Esophagus squamous epithelium (tissue), 5 donors: ENCODE measurements at regions not wholly inside any gene's neighbourhood (a gene's known extent, or its start where the extent isn't known, plus 50 kb on each side); places are given as distances from the start of the nearest gene placed in this dataset.

ENCODE experiments used
- DNase-seq: peaks from one replicate; lab custom pipeline; 2025; lab: John Stamatoyannopoulos, UW
- H3K27ac ChIP-seq, 4 donors: fragments of 200-600 bp; sonication (generic); one replicate each; pipeline ENCODE4 v1.5.1; 2016 to 2019; ENCODE audit warnings: mild to moderate bottlenecking in 1 of 4
- H3K27me3 ChIP-seq, 4 donors: fragments of 200-600 bp; sonication (generic); 1 replicate in 3 of 4; 2 replicates in 1 of 4; pipeline versions ENCODE4 v1.5.1 to v1.6.0; 2017 to 2021; ENCODE audit warnings: antibody characterized with exemption in 1 of 4
- H3K36me3 ChIP-seq, 3 donors: fragments of 200-600 bp; sonication (generic); one replicate each; pipeline ENCODE4 v1.5.1; 2016 to 2019
- H3K4me1 ChIP-seq, 3 donors: fragments of 200-600 bp; sonication (generic); one replicate each; pipeline ENCODE4 v1.5.1; 2017 to 2019
- H3K4me3 ChIP-seq, 4 donors: fragments of 200-600 bp; sonication (generic); 1 replicate in 3 of 4; 2 replicates in 1 of 4; pipeline ENCODE4 v1.5.1; 2016 to 2019; ENCODE audit warnings: mild to moderate bottlenecking in 2 of 4, moderate library complexity in 1 of 4
- H3K9me3 ChIP-seq, 3 donors: fragments of 200-600 bp; sonication (generic); one replicate each; pipeline ENCODE4 v1.5.1; 2016 to 2019
- CTCF ChIP-seq, 6 experiments: fragments of 450-650 bp in 4 of 6; fragments of 200-600 bp in 2 of 6; sonication (generic) in 2 of 6; IDR thresholded peaks; one replicate each; pipeline ENCODE4 v1.5.1; 2016 to 2019; ENCODE audit warnings: antibody characterized with exemption in 6 of 6, mild to moderate bottlenecking in 4 of 6, moderate library complexity in 4 of 6
- POLR2A ChIP-seq, 4 donors: fragments of 450-650 bp; IDR thresholded peaks; one replicate each; pipeline ENCODE4 v1.6.1; 2017; ENCODE audit warnings: antibody characterized with exemption in 4 of 4, mild to moderate bottlenecking in 4 of 4, moderate library complexity in 3 of 4
- WGBS, 2 donors: methylation state at CpG; one replicate each; pipeline ENCODE4 v1.1.5; 2018; 5-methylcytosine and 5-hydroxymethylcytosine counted together
- intact Hi-C: fragments of 100-400 bp; cut with DNase I; formaldehyde crosslinking; loops from one replicate; pipeline ENCODE4 v1.15.0; 2022
- donor health status: DM: yes; HTN: yes; CAD: no.

- intact Hi-C loops: no loop called here
- Histone ChIP-seq H3K27me3 (no peaks in the 10 kb centered on the region), H3K4me3 (no peak overlapping the region), H3K27ac (no peak overlapping the region), H3K4me1 (no peaks in the 10 kb centered on the region), H3K36me3 (no peaks in the 10 kb centered on the region), H3K9me3 (no peaks in the 10 kb centered on the region)
- TF ChIP-seq CTCF (IDR thresholded peaks at IDR 0.05) (no peak), POLR2A (IDR thresholded peaks at IDR 0.05) (no peak)
- no peak for DNase-seq
- WGBS, 2 donors: 49 to 50% methylated on average over 4 of the region's 4 CpGs
Measured at GRCh38 chr18:71077451-71077850, 788.6 kb downstream of the SOCS6 start.

GRCh38 chr18:71075147-71075546 lies 786.3 kb downstream of the SOCS6 start:
- Histone ChIP-seq H3K27me3 (no peaks in the 10 kb centered on the region), H3K9me3 (no peaks in the 10 kb centered on the region), H3K36me3 (no peaks in the 10 kb centered on the region), H3K4me3 (no peak overlapping the region), H3K4me1 (no peaks in the 10 kb centered on the region), H3K27ac (no peak overlapping the region)
- 64 to 78% methylated on average over 3 of the region's 3 CpGs for WGBS, 2 donors
- intact Hi-C loops: no loop called here
- no peak for DNase-seq
- TF ChIP-seq POLR2A (IDR thresholded peaks at IDR 0.05) (no peak), CTCF (IDR thresholded peaks at IDR 0.05) (no peak)

- 41 to 44% methylated on average over 6 of the region's 6 CpGs for WGBS, 2 donors
Measured at GRCh38 chr18:71068338-71068737, 779.5 kb downstream of the SOCS6 start.

GRCh38 chr18:71049893-71050292 lies 761.0 kb downstream of the SOCS6 start:
- Histone ChIP-seq H3K36me3 (no peaks in the 10 kb centered on the region), H3K4me3 (no peak overlapping the region), H3K27me3 (no peaks in the 10 kb centered on the region), H3K4me1 (no peaks in the 10 kb centered on the region), H3K9me3 (no peaks in the 10 kb centered on the region), H3K27ac (no peak overlapping the region)
- WGBS, 2 donors: 66 to 75% methylated on average over 1 of the region's 1 CpG
- DNase-seq: no peak
- TF ChIP-seq CTCF (IDR thresholded peaks at IDR 0.05): no peak
- no peak for TF ChIP-seq POLR2A (IDR thresholded peaks at IDR 0.05)
- intact Hi-C loops: no loop called here

More at GRCh38 chr18:71068338-71068737, 779.5 kb downstream of the SOCS6 start:
- Histone ChIP-seq H3K27me3 (no peaks in the 10 kb centered on the region), H3K9me3 (no peaks in the 10 kb centered on the region), H3K36me3 (no peaks in the 10 kb centered on the region), H3K4me1 (no peaks in the 10 kb centered on the region), H3K4me3 (no peak overlapping the region), H3K27ac (no peak overlapping the region)
- TF ChIP-seq POLR2A (IDR thresholded peaks at IDR 0.05) (no peak), CTCF (IDR thresholded peaks at IDR 0.05) (no peak)
- intact Hi-C loops: no loop called here
- no peak for DNase-seq

- no peaks in the 10 kb centered on the region for H3K36me3 ChIP-seq
- H3K4me3 ChIP-seq: no peak overlapping the region
- no peaks in the 10 kb centered on the region for H3K9me3 ChIP-seq
- no peak for DNase-seq
- no peaks in the 10 kb centered on the region for H3K4me1 ChIP-seq
- H3K27me3 ChIP-seq: no peaks in the 10 kb centered on the region
- 43 to 51% methylated on average over 4 of the region's 4 CpGs for WGBS, 2 donors
- TF ChIP-seq CTCF (IDR thresholded peaks at IDR 0.05) (no peak), POLR2A (IDR thresholded peaks at IDR 0.05) (no peak)
- intact Hi-C loops: no loop called here
- no peak overlapping the region for H3K27ac ChIP-seq
Measured at GRCh38 chr18:71047882-71048281, 759.0 kb downstream of the SOCS6 start.
